ENCODE measurements at regions not wholly inside any gene's neighbourhood (a gene's known extent, or its start where the extent isn't known, plus 50 kb on each side); places are given as distances from the start of the nearest gene placed in this dataset.

- DNase-seq (no peak), ATAC-seq (peak; percentile 69)
- ChIA-PET POLR2A (no interaction called here), CTCF (no interaction called here)
- Mint-ChIP-seq H3K4me3 (no peak overlapping the region), H3K27ac (no peak overlapping the region), H3K9me3 (no peaks in the 10 kb centered on the region), H3K27me3 (peaks cover 17% of the 10 kb centered on the region), H3K36me3 (ENCODE audit: low read depth) (no peaks in the 10 kb centered on the region), H3K4me1 (ENCODE audit: low read depth) (peaks cover 7% of the 10 kb centered on the region)
- TF ChIP-seq CTCF (IDR thresholded peaks at IDR 0.05): no peak
- intact Hi-C loops (cut with micrococcal nuclease): no loop called here
Observed at GRCh38 chr10:89122433-89123051, 84.6 kb downstream of the CH25H start.

- Mint-ChIP-seq H3K4me1 (ENCODE audit: low read depth) (peaks cover 7% of the 10 kb centered on the region), H3K9me3 (no peaks in the 10 kb centered on the region), H3K4me3 (no peak overlapping the region), H3K27ac (no peak overlapping the region), H3K27me3 (peaks cover 16% of the 10 kb centered on the region), H3K36me3 (ENCODE audit: low read depth) (no peaks in the 10 kb centered on the region)
- ATAC-seq: no peak
- DNase-seq: no peak
- TF ChIP-seq CTCF (IDR thresholded peaks at IDR 0.05): no peak
- ChIA-PET POLR2A (interaction anchor here (0.6 kb wide), 1 partner anchor 449 kb away, joined by 3 read pairs; no protein-coding TSS in a partner anchor), CTCF (no interaction called here)
- intact Hi-C loops (cut with micrococcal nuclease): no loop called here
Observed at GRCh38 chr10:89121764-89122020, 85.4 kb downstream of the CH25H start.

GRCh38 chr10:89120931-89121763 is 86.0 kb downstream of the CH25H start:
- ChIA-PET POLR2A (interaction anchor here (0.6 kb wide), 1 partner anchor 449 kb away, joined by 3 read pairs; no protein-coding TSS in a partner anchor), CTCF (interaction anchor here (1.6 kb wide), 1 partner anchor 186 kb away, joined by 3 read pairs; no protein-coding TSS in a partner anchor)
- Mint-ChIP-seq H3K4me1 (ENCODE audit: low read depth) (peaks cover 8% of the 10 kb centered on the region), H3K36me3 (ENCODE audit: low read depth) (no peaks in the 10 kb centered on the region), H3K27me3 (peaks cover 18% of the 10 kb centered on the region), H3K4me3 (no peak overlapping the region), H3K27ac (no peak overlapping the region), H3K9me3 (no peaks in the 10 kb centered on the region)
- no peak for TF ChIP-seq CTCF (IDR thresholded peaks at IDR 0.05)
- intact Hi-C loops (cut with micrococcal nuclease): no loop called here
- DNase-seq (no peak), ATAC-seq (no peak)

- H3K9me3 Mint-ChIP-seq: no peaks in the 10 kb centered on the region
- H3K36me3 Mint-ChIP-seq (ENCODE audit: low read depth): no peaks in the 10 kb centered on the region
- no peak for ATAC-seq
- DNase-seq: no peak
- ChIA-PET POLR2A (no interaction called here), CTCF (interaction anchor here (1.6 to 1.7 kb wide), 3 partner anchors 90 to 185 kb away, joined by 3 to 8 read pairs (median 3); no protein-coding TSS in a partner anchor)
- intact Hi-C loops (cut with micrococcal nuclease): no loop called here
- H3K4me3 Mint-ChIP-seq: no peak overlapping the region
- peaks cover 8% of the 10 kb centered on the region for H3K4me1 Mint-ChIP-seq (ENCODE audit: low read depth)
- TF ChIP-seq CTCF (IDR thresholded peaks at IDR 0.05): no peak
- peaks cover 14% of the 10 kb centered on the region for H3K27me3 Mint-ChIP-seq
- H3K27ac Mint-ChIP-seq: no peak overlapping the region
Observed at GRCh38 chr10:89119651-89120050, 87.5 kb downstream of the CH25H start.

GRCh38 chr10:89118091-89118490 is 89.0 kb downstream of the CH25H start:
- Mint-ChIP-seq H3K27ac (no peak overlapping the region), H3K4me1 (ENCODE audit: low read depth) (peaks cover 8% of the 10 kb centered on the region), H3K4me3 (no peak overlapping the region), H3K9me3 (peaks cover 1% of the 10 kb centered on the region), H3K36me3 (ENCODE audit: low read depth) (no peaks in the 10 kb centered on the region), H3K27me3 (peaks cover 13% of the 10 kb centered on the region)
- intact Hi-C loops (cut with micrococcal nuclease): no loop called here
- no peak for TF ChIP-seq CTCF (IDR thresholded peaks at IDR 0.05)
- POLR2A ChIA-PET: no interaction called here
- ATAC-seq (no peak), DNase-seq (no peak)
- CTCF ChIA-PET: interaction anchor here (1.6 kb wide), 1 partner anchor 99 kb away, joined by 3 read pairs; no protein-coding TSS in a partner anchor
